Dermis blood vessel endothelial cell (primary cell): ENCODE measurements at regions not wholly inside any gene's neighbourhood (a gene's known extent, or its start where the extent isn't known, plus 50 kb on each side); places are given as distances from the start of the nearest gene placed in this dataset.

ENCODE experiments used
- DNase-seq: peaks from one replicate; pipeline ENCODE4 v3.0.0; 2010

DNA sequence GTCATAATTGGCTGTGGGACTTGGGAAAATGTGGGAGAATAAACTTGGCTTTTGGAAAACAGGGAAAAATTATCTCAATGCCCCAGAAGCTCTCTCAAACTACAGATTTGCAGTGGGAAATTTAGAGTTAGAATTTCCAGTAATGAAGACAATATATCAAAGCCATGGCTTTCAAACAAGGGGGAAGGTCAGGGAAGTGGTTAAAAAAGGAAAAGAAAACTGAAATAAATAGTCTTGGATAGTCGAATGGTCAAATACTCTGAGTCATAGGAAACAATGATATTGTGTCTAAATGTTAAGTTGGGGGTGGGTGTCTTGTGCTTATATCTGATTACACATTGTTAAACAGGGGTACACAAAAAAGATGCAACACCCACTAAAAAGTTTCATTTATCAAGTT is 272.4 kb upstream of the COL8A1 start:
- DNase-seq = peak; percentile 28

DNA sequence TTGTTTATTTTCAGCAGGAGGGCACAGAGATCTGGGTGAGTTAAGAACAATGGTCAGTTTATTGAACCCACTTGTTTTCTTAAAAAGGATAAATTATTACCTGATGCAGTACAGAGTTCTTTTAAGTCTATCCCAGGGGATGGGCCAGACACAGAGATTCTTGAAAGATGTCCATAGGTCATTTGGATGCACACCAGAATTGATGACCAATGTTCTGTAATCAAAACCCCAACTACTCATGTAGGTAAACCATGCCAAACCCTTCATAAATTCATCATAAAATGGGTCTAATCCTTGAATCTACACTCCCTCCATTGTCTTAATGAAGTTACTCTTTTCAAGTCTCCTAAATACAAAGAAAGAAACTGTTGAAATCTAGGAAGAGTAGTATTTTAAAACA is 273.0 kb upstream of the COL8A1 start:
- DNase-seq = no peak

- DNase-seq = no peak
Observed at GRCh38 chr3:99357131-99357530, 281.3 kb upstream of the COL8A1 start.

DNA sequence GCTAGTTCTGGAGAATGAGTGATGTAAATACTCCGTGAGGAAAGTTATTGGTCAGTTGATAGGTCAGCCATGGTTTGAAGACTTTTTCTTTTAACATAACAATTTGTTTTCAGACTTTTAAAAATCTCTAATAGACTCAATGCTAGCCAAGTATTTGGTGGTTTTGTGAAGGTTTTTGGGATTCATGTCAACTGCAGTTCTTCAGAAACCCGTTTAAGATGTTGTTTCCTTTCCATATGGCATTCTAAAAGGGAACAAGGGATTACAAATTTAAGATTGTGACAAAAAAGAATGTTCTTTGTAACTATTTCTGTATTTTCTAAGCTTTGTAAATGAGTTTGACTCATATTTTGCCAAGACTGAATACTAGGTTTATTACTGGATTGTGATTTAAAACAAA is 281.7 kb upstream of the COL8A1 start:
- DNase-seq = no peak

GRCh38 chr3:99355465-99355864 is 282.9 kb upstream of the COL8A1 start:
- DNase-seq = peak; percentile 91

- DNase-seq = no peak
Observed at GRCh38 chr3:99352811-99353210, 285.6 kb upstream of the COL8A1 start.

DNA sequence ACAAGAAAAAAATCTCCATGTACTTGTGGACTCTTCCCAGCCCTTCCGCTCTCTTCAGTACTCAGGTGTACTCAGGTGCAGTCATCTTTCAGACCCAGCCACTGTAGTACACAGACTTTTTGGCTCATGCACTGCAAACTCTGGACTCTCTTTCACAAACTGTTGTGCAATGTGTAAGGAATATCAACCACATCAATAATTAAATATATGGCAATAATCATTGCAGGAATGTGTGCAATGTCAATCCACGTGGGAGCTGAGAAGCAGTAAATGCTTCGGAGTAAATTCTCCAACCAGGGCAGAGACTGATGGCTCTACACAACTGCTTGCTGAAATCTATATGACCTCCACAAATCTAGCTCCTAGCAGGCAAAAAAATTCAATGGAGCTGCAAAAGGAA is 287.3 kb upstream of the COL8A1 start:
- DNase-seq = no peak

DNA sequence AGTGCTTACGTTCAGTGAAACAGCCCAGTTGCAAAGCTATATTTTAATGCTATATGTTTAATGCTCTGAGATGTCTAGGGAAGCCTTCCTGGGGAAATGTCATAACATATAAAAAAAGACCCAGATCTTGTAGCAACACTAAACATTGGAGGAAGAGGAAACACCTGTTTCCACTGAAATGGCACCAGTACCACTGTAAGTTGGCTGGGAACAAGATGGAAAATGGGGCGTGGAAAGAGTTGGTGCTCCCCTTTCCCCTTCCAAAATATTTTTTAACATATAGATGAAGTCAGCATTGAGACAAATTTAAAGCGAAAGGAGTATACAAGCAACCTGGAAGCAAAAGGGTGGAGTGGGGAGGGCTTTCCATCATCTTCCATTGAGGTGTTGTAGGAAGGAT is 289.9 kb upstream of the COL8A1 start:
- DNase-seq = peak; percentile 69

DNA sequence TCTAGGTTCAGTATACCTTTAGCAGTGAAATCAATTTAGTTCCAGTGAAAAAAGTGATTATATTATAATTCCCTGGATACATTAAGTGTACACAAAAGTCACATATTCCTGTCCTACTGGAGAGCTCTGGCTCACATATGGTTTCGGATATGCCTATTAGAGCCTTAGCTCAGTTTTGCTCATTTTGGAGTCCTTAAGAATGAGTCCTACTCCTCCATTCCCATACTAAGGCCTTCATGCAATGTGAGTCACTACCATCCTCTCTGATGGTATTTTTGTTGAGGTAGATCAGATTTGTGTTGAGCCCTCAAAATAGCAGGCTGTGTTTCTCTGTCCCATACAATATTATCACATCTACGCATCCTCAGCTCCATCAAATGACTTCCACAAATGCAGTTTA is 294.2 kb upstream of the COL8A1 start:
- DNase-seq = no peak

DNA sequence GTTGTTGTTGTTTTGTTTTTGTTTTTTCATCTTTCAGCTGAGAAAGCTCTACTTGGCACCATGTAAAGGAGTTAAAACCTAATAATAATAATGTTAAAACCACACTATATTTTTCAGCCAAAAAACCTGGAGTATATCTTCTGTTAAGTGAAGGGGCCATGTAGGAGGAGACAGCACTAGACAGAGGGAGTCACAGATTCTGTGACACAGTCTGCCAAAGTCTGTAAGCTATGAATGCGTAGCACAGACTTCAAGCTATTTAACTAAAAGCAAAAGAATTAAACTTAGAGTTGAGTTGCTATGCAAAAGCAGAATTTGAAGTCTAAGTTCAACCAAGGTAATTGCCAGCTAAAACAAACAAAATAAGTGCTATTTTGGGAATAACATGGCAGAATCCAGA is 296.0 kb upstream of the COL8A1 start:
- DNase-seq = no peak

DNA sequence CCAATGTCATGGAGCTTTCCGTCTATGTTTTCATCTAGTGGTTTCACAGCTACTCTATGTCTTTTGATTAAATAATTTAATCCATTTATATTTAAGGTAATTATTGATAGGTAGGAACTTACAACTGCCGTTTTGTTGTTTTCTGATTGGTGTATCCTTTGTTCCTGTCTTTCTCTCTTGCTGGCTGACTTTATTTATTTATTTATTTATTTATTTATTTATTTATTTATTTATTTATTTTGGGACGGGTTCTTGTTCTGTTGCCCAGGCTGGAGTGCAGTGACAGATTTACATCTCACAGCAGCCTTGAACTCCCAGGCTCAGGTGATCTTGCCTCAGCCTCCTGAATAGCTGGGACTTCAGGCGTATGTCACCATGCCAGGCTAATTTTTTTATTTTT is 299.2 kb upstream of the COL8A1 start:
- DNase-seq = no peak

DNA sequence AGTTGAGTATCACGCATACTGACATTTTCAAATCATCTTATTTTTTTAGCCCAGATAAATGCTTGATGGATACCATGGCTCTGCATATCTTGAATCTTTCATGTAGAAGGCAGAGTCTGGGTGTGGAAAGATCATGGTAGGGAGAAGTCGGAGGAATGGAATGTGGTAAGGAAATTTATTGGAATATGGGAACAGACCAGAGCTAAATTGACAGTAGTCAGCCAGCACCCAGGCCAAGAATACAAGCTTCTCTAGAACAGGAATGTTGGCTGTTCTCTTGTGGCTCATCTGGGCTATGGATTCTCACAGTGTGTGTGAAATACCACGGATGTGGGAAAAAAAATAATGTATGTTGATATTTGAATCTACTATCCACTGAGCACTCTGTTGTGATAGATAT is 305.7 kb upstream of the COL8A1 start:
- no peak for DNase-seq

DNA sequence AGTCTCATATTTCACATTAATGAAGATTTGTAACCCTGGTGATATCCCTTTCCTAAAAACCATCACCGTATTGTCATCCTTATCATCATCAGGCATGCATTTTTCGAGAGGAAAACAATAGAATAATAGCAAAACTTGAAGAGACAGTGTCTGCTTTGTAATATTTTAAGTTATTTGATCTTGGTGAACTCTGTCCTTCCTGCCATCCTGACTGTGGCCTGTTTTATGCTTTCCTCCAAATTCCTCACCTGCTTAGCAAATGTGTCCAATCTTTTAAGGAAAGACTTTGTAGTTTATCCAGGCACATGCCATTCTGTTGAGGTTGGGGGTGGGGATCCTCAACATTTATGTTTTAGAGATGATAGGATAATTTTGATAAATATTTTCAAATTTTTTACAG is 306.1 kb upstream of the COL8A1 start:
- DNase-seq = no peak

- DNase-seq = no peak
Observed at GRCh38 chr3:99330924-99331532, 307.4 kb upstream of the COL8A1 start.

DNA sequence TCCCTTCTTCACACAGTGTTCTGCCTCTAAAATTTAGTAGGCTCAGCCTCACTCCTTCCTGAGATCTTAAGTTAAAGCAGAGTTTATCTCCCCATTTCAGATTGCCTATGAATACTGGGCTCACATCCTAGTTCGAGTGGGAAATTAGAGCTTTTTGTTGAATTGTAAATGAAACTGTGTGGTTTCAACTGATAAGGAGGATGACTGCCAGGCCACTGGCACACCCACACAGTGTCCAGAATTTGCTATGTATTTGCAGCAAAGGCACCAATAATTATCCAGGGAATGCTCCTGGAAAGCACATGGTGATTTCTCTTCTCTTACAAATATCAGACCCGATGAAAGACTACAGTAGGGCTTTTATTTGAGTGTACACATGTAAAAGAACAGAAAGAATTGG is 308.1 kb upstream of the COL8A1 start:
- no peak for DNase-seq

DNA sequence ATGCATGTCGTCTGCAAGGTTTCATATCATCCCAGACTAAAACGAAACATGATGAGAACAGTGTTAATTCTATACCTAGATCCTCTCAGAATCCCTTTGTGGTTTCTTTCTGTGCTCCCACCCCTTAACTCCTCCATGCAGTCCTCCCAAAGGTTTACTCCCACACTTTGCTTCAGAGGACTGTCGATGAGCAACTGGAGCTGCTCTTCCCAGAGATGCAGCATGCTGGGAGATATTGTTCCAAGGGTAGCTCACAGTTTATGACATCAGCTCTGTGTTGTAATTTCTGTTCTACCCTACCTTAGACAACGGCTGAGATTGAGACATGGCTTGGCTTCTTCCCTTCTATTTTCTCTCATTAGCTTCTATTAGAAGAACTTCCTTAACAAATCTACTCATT is 313.0 kb upstream of the COL8A1 start:
- no peak for DNase-seq

DNA sequence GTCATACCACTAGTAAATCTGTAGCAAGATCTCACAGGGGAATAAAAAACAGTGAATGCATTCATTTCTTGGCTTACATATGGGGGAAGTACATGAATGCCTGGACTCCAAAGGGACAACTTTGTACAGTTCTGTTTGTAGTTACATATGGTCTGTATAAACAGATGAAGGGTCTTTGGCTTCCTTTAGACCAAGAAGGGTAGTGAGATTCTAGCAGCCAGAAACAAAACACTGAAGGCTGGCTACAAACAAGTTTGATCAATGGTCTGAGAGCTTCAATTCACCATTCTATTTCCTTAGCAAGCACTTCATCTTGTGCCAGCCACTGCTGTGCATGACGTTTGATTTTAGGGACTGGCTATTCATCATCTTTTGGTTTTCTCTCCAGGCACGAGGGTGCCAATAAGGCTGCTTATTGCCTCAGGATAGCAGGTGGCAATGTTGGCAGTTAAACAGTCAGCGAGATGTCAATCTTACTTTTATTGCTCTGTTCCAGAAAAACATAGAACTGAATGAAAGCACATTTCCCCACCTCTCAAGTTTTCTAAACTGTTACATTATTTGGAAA is 313.7 kb upstream of the COL8A1 start:
- DNase-seq = no peak

- no peak for DNase-seq
Observed at GRCh38 chr3:99323940-99324339, 314.5 kb upstream of the COL8A1 start.

DNA sequence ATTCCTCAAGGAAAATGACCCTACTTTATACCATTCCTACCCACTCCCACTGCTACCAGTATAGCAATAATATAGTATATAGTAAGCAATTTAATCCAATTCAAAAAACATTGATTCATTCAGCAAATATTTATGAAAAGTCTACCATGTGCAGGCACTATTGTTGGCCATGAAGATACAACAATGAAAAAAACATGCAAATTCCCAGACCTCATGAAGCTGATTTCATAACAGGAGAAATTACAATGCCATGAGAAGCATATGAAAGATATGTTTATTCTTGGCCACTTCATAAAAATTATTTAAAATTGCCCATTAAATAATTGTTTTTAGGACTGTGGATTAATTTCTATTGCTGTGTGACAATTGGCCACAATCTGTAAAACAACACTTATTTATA is 315.8 kb upstream of the COL8A1 start:
- DNase-seq = no peak

- DNase-seq = peak; percentile 3
Observed at GRCh38 chr3:99321261-99321660, 317.1 kb upstream of the COL8A1 start.

GRCh38 chr3:99319961-99320360 is 318.4 kb upstream of the COL8A1 start:
- peak; percentile 75 for DNase-seq

- DNase-seq = no peak
Observed at GRCh38 chr3:99319450-99319849, 318.9 kb upstream of the COL8A1 start.

- no peak for DNase-seq
Observed at GRCh38 chr3:99317201-99317600, 321.2 kb upstream of the COL8A1 start.

- no peak for DNase-seq
Observed at GRCh38 chr3:99315896-99316295, 322.5 kb upstream of the COL8A1 start.

DNA sequence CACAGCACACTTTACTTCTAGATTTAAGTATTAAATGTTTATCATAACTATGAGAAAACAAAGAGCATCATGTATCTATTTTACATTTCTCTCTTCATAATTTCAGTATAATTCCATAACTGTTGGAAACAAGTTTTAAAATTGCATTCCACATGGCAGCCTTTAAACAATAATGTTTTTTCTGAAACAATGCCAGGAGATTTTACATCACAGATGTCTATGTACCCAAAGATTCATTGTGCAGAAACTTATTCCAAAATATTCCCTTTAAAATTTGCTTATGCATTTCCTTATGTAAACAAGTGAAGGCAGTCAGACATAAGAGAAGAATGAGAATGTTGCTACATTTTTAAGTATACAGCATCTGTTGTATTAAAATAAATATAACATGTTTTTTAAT is 324.9 kb upstream of the COL8A1 start:
- peak; percentile 67 for DNase-seq
